Osteocyte (in vitro differentiated cells): ENCODE measurements at regions not wholly inside any gene's neighbourhood (a gene's known extent, or its start where the extent isn't known, plus 50 kb on each side); places are given as distances from the start of the nearest gene placed in this dataset.

Experiments
- DNase-seq: peaks from one replicate; pipeline ENCODE4 v3.0.0; 2021; ENCODE audit warnings: mixed read lengths; ENCODE audit not compliant: unreplicated experiment; ENCODE audit errors: extremely low spot score
- H3K27ac Mint-ChIP-seq: one replicate; pipeline ENCODE4 v1.8.0; 2021; ENCODE audit warnings: mild to moderate bottlenecking, mixed read lengths; ENCODE audit not compliant: unreplicated experiment
- H3K27me3 Mint-ChIP-seq: one replicate; pipeline ENCODE4 v1.8.0; 2021; ENCODE audit warnings: mixed read lengths; ENCODE audit not compliant: unreplicated experiment
- H3K36me3 Mint-ChIP-seq: one replicate; pipeline ENCODE4 v1.8.0; 2021; ENCODE audit warnings: mixed read lengths; ENCODE audit not compliant: unreplicated experiment
- H3K4me1 Mint-ChIP-seq: one replicate; pipeline ENCODE4 v1.8.0; 2021; ENCODE audit warnings: mixed read lengths; ENCODE audit not compliant: unreplicated experiment
- H3K4me3 Mint-ChIP-seq: one replicate; pipeline ENCODE4 v1.8.0; 2021; ENCODE audit warnings: mild to moderate bottlenecking, moderate library complexity, mixed read lengths; ENCODE audit not compliant: unreplicated experiment
- H3K9me3 Mint-ChIP-seq: one replicate; pipeline ENCODE4 v1.8.0; 2021; ENCODE audit warnings: mixed read lengths; ENCODE audit not compliant: unreplicated experiment
- CTCF ChIP-seq: fragments of 200-600 bp; sonication (generic); IDR thresholded peaks from 2 replicates; pipeline ENCODE4 v1.5.0; 2021; ENCODE audit warnings: antibody characterized with exemption, mild to moderate bottlenecking, moderate library complexity

GRCh38 chr11:31903225-31904074, 92.3 kb upstream of the PAX6 start:
- no peak for DNase-seq
- no peaks in the 10 kb centered on the region for H3K27me3 Mint-ChIP-seq
- H3K4me3 Mint-ChIP-seq = no peak overlapping the region
- no peaks in the 10 kb centered on the region for H3K36me3 Mint-ChIP-seq
- TF ChIP-seq CTCF = no peak
- no peaks in the 10 kb centered on the region for H3K9me3 Mint-ChIP-seq
- H3K4me1 Mint-ChIP-seq = no peaks in the 10 kb centered on the region
- no peak overlapping the region for H3K27ac Mint-ChIP-seq

- Mint-ChIP-seq H3K4me3 (no peak overlapping the region), H3K9me3 (no peaks in the 10 kb centered on the region), H3K27me3 (no peaks in the 10 kb centered on the region), H3K27ac (no peak overlapping the region), H3K36me3 (no peaks in the 10 kb centered on the region), H3K4me1 (no peaks in the 10 kb centered on the region)
- DNase-seq = no peak
- TF ChIP-seq CTCF = no peak
Observed at GRCh38 chr11:31902706-31903105, 91.6 kb upstream of the PAX6 start.

GRCh38 chr11:31895926-31896325, 84.8 kb upstream of the PAX6 start:
- H3K4me3 Mint-ChIP-seq = no peak overlapping the region
- H3K36me3 Mint-ChIP-seq = no peaks in the 10 kb centered on the region
- no peak overlapping the region for H3K27ac Mint-ChIP-seq
- H3K9me3 Mint-ChIP-seq = no peaks in the 10 kb centered on the region
- DNase-seq = no peak
- TF ChIP-seq CTCF = no peak
- H3K4me1 Mint-ChIP-seq = peaks cover 8% of the 10 kb centered on the region
- no peaks in the 10 kb centered on the region for H3K27me3 Mint-ChIP-seq

GRCh38 chr11:31887180-31887579, 76.1 kb upstream of the PAX6 start:
- H3K4me1 Mint-ChIP-seq = peaks cover 13% of the 10 kb centered on the region
- TF ChIP-seq CTCF = peak; percentile 14
- H3K27me3 Mint-ChIP-seq = no peaks in the 10 kb centered on the region
- H3K36me3 Mint-ChIP-seq = no peaks in the 10 kb centered on the region
- no peak overlapping the region for H3K27ac Mint-ChIP-seq
- peak; percentile 21 for DNase-seq
- no peaks in the 10 kb centered on the region for H3K9me3 Mint-ChIP-seq
- H3K4me3 Mint-ChIP-seq = no peak overlapping the region

- Mint-ChIP-seq H3K27me3 (peaks cover 5% of the 10 kb centered on the region), H3K27ac (no peak overlapping the region), H3K4me1 (peaks cover 18% of the 10 kb centered on the region), H3K9me3 (no peaks in the 10 kb centered on the region), H3K36me3 (no peaks in the 10 kb centered on the region), H3K4me3 (no peak overlapping the region)
- no peak for TF ChIP-seq CTCF
- no peak for DNase-seq
Observed at GRCh38 chr11:31884080-31884479, 73.0 kb upstream of the PAX6 start.
